ENCODE measurements at regions not wholly inside any gene's neighbourhood (a gene's known extent, or its start where the extent isn't known, plus 50 kb on each side); places are given as distances from the start of the nearest gene placed in this dataset.
"Not testable (repeated sequence)": the region's sequence is repeated elsewhere in the genome, so short reads cannot be mapped to it uniquely, and the experiment has no call there.

- Histone ChIP-seq H3K4me2 (ENCODE audit: insufficient read depth, low read length) (no peak overlapping the region), H3K27ac (ENCODE audit: extremely low read depth, low read depth, low read length) (no peak overlapping the region), H3K27me3 (ENCODE audit: control insufficient read depth in 2 of 2, insufficient read depth in 2 of 2, low read length in 2 of 2) (no peaks in the 10 kb centered on the region), H2AFZ (ENCODE audit: low read depth, low read length) (no peak overlapping the region), H3K36me3 (ENCODE audit: control insufficient read depth, insufficient read depth, low read length) (no peaks in the 10 kb centered on the region), H3K4me3 (no peak overlapping the region), H3K79me2 (ENCODE audit: control insufficient read depth, insufficient read depth, low read length) (no peaks in the 10 kb centered on the region), H3K9me3 (replicated peaks; ENCODE audit: control insufficient read depth, insufficient read depth, low read depth, low read length) (no peaks in the 10 kb centered on the region), H3K4me1 (replicated peaks in 1 of 2; ENCODE audit: control insufficient read depth in 2 of 2, insufficient read depth in 2 of 2, low read length in 2 of 2) (no peaks in the 10 kb centered on the region), H4K20me1 (replicated peaks; ENCODE audit: control insufficient read depth, insufficient read depth, low read length) (no peaks in the 10 kb centered on the region), H3K9me1 (ENCODE audit: control insufficient read depth, insufficient read depth, low read length) (no peaks in the 10 kb centered on the region), H3K9ac (ENCODE audit: insufficient read depth in 1 of 2, low read depth in 2 of 2, low read length in 2 of 2) (no peak overlapping the region)
- ChIA-PET CTCF (ENCODE audit: low intra/inter-chr PET ratio) (no interaction called here), POLR2A (no interaction called here)
- no TSS peak for BruUV-seq (replicated peaks)
- no peak for TF ChIP-seq PCBP2 (IDR thresholded peaks at IDR 0.05; ENCODE audit: low read depth, low read length, poor library complexity, severe bottlenecking)
- no peak for TF ChIP-seq NFATC3 (IDR thresholded peaks at IDR 0.05)
- no peak for TF ChIP-seq TEAD1 (CRISPR knock-in tag; IDR thresholded peaks at IDR 0.05)
- no peak for TF ChIP-seq OTX1 (CRISPR knock-in tag; IDR thresholded peaks at IDR 0.05)
- no peak for TF ChIP-seq CREBBP (IDR thresholded peaks at IDR 0.05; ENCODE audit: low read depth, low read length)
- TF ChIP-seq MEF2D (tag; conservative IDR thresholded peaks at IDR 0.05; ENCODE audit: low read depth), result no peak
- TF ChIP-seq ZNF282 (CRISPR knock-in tag; IDR thresholded peaks at IDR 0.05), result no peak
- TF ChIP-seq RBFOX2 (IDR thresholded peaks at IDR 0.05; ENCODE audit: low read depth, low read length), result no peak
- no peak for TF ChIP-seq MYNN (IDR thresholded peaks at IDR 0.05)
- no peak for TF ChIP-seq MYNN (CRISPR knock-in tag; IDR thresholded peaks at IDR 0.05)
- no peak for TF ChIP-seq FOXK2 (conservative IDR thresholded peaks at IDR 0.05 in 1 of 2, IDR thresholded peaks at IDR 0.05 in 1 of 2; ENCODE audit: low read depth in 2 of 2)
- no peak for TF ChIP-seq PTRF (tag; IDR thresholded peaks at IDR 0.05)
- TF ChIP-seq E2F1 (CRISPR knock-in tag; IDR thresholded peaks at IDR 0.05), result no peak
- no peak for TF ChIP-seq ZNF57 (CRISPR knock-in tag; IDR thresholded peaks at IDR 0.05)
- no peak for TF ChIP-seq CBX1 (IDR thresholded peaks at IDR 0.05; ENCODE audit: low read depth)
- ATAC-seq, result no peak
- FAIRE-seq, result no peak
- intact Hi-C loops (cut with micrococcal nuclease) (no loop called here), in situ Hi-C loops (cut with MboI) (no loop called here)
- 3% methylated on average over 4 of the region's 4 CpGs for WGBS (ENCODE audit: insufficient coverage, low coverage, missing lambda C conversion rate)
- DNase-seq (ENCODE audit: extremely low read depth in 1 of 4, low spot score in 3 of 4), result no peak
Observed at GRCh38 chr6:121717686-121718085, 282.2 kb downstream of the GJA1 start.

- H3K27me3 ChIP-seq (ENCODE audit: control insufficient read depth in 2 of 2, insufficient read depth in 2 of 2, low read length in 2 of 2); H3K4me1 ChIP-seq (replicated peaks in 1 of 2; ENCODE audit: control insufficient read depth in 2 of 2, insufficient read depth in 2 of 2, low read length in 2 of 2); H2AFZ ChIP-seq (ENCODE audit: low read depth, low read length); CTCF ChIA-PET (ENCODE audit: low intra/inter-chr PET ratio); H3K27ac ChIP-seq (ENCODE audit: extremely low read depth, low read depth, low read length); H4K20me1 ChIP-seq (replicated peaks; ENCODE audit: control insufficient read depth, insufficient read depth, low read length); H3K4me3 ChIP-seq; H3K9me1 ChIP-seq (ENCODE audit: control insufficient read depth, insufficient read depth, low read length); in situ Hi-C loops (cut with MboI); H3K9ac ChIP-seq (ENCODE audit: insufficient read depth in 1 of 2, low read depth in 2 of 2, low read length in 2 of 2); ATAC-seq; BruUV-seq (replicated peaks); H3K9me3 ChIP-seq (replicated peaks; ENCODE audit: control insufficient read depth, insufficient read depth, low read depth, low read length); intact Hi-C loops (cut with micrococcal nuclease); H3K4me2 ChIP-seq (ENCODE audit: insufficient read depth, low read length); FAIRE-seq; DNase-seq (ENCODE audit: extremely low read depth in 1 of 4, low spot score in 3 of 4); H3K79me2 ChIP-seq (ENCODE audit: control insufficient read depth, insufficient read depth, low read length); POLR2A ChIA-PET; H3K36me3 ChIP-seq (ENCODE audit: control insufficient read depth, insufficient read depth, low read length): not testable (repeated sequence)
- 0% methylated on average over 1 of the region's 1 CpG for WGBS (ENCODE audit: insufficient coverage, low coverage, missing lambda C conversion rate)
Observed at GRCh38 chr6:121720867-121721266, 285.4 kb downstream of the GJA1 start.

Data from K562 (cell line).